ENCODE measurements at regions not wholly inside any gene's neighbourhood (a gene's known extent, or its start where the extent isn't known, plus 50 kb on each side); places are given as distances from the start of the nearest gene placed in this dataset.

- Mint-ChIP-seq H3K4me3 (no peak overlapping the region), H3K27me3 (ENCODE audit: low read depth) (no peaks in the 10 kb centered on the region), H3K9me3 (no peaks in the 10 kb centered on the region), H3K36me3 (ENCODE audit: low read depth) (no peaks in the 10 kb centered on the region), H3K4me1 (ENCODE audit: low read depth) (no peaks in the 10 kb centered on the region), H3K27ac (no peak overlapping the region)
- DNase-seq (ENCODE audit: low spot score), result no peak
Measured at GRCh38 chr10:28913436-28914237, 236.3 kb downstream of the BAMBI start.

GRCh38 chr10:28914701-28915100 is 237.4 kb downstream of the BAMBI start:
- Mint-ChIP-seq H3K27me3 (ENCODE audit: low read depth) (no peaks in the 10 kb centered on the region), H3K27ac (no peak overlapping the region), H3K36me3 (ENCODE audit: low read depth) (no peaks in the 10 kb centered on the region), H3K4me3 (no peak overlapping the region), H3K9me3 (no peaks in the 10 kb centered on the region), H3K4me1 (ENCODE audit: low read depth) (no peaks in the 10 kb centered on the region)
- DNase-seq (ENCODE audit: low spot score), result no peak

- DNase-seq (ENCODE audit: low spot score), result no peak
- no peaks in the 10 kb centered on the region for H3K4me1 Mint-ChIP-seq (ENCODE audit: low read depth)
- no peak overlapping the region for H3K4me3 Mint-ChIP-seq
- H3K9me3 Mint-ChIP-seq, result no peaks in the 10 kb centered on the region
- no peaks in the 10 kb centered on the region for H3K36me3 Mint-ChIP-seq (ENCODE audit: low read depth)
- no peak overlapping the region for H3K27ac Mint-ChIP-seq
- no peaks in the 10 kb centered on the region for H3K27me3 Mint-ChIP-seq (ENCODE audit: low read depth)
Measured at GRCh38 chr10:28915989-28916588, 238.8 kb downstream of the BAMBI start.

GRCh38 chr10:28920091-28920490 is 242.8 kb downstream of the BAMBI start:
- no peak for DNase-seq (ENCODE audit: low spot score)
- peaks cover 2% of the 10 kb centered on the region for H3K27me3 Mint-ChIP-seq (ENCODE audit: low read depth)
- H3K36me3 Mint-ChIP-seq (ENCODE audit: low read depth), result no peaks in the 10 kb centered on the region
- no peak overlapping the region for H3K27ac Mint-ChIP-seq
- H3K4me3 Mint-ChIP-seq, result no peak overlapping the region
- no peaks in the 10 kb centered on the region for H3K9me3 Mint-ChIP-seq
- H3K4me1 Mint-ChIP-seq (ENCODE audit: low read depth), result no peaks in the 10 kb centered on the region

- Mint-ChIP-seq H3K4me3 (no peak overlapping the region), H3K9me3 (no peaks in the 10 kb centered on the region), H3K36me3 (ENCODE audit: low read depth) (no peaks in the 10 kb centered on the region), H3K4me1 (ENCODE audit: low read depth) (no peaks in the 10 kb centered on the region), H3K27me3 (ENCODE audit: low read depth) (peaks cover 8% of the 10 kb centered on the region), H3K27ac (no peak overlapping the region)
- no peak for DNase-seq (ENCODE audit: low spot score)
Measured at GRCh38 chr10:28922127-28922526, 244.8 kb downstream of the BAMBI start.

- DNase-seq (ENCODE audit: low spot score), result no peak
- Mint-ChIP-seq H3K9me3 (no peaks in the 10 kb centered on the region), H3K27ac (no peak overlapping the region), H3K36me3 (ENCODE audit: low read depth) (no peaks in the 10 kb centered on the region), H3K4me3 (no peak overlapping the region), H3K27me3 (ENCODE audit: low read depth) (peaks cover 8% of the 10 kb centered on the region), H3K4me1 (ENCODE audit: low read depth) (no peaks in the 10 kb centered on the region)
Measured at GRCh38 chr10:28922861-28923260, 245.5 kb downstream of the BAMBI start.

GRCh38 chr10:28924717-28925116 is 247.4 kb downstream of the BAMBI start:
- H3K4me1 Mint-ChIP-seq (ENCODE audit: low read depth), result no peaks in the 10 kb centered on the region
- no peaks in the 10 kb centered on the region for H3K9me3 Mint-ChIP-seq
- H3K27me3 Mint-ChIP-seq (ENCODE audit: low read depth), result peaks cover 8% of the 10 kb centered on the region
- H3K4me3 Mint-ChIP-seq, result no peak overlapping the region
- no peaks in the 10 kb centered on the region for H3K36me3 Mint-ChIP-seq (ENCODE audit: low read depth)
- H3K27ac Mint-ChIP-seq, result no peak overlapping the region
- DNase-seq (ENCODE audit: low spot score), result no peak

- Mint-ChIP-seq H3K9me3 (no peaks in the 10 kb centered on the region), H3K27me3 (ENCODE audit: low read depth) (peaks cover 8% of the 10 kb centered on the region), H3K4me3 (no peak overlapping the region), H3K27ac (no peak overlapping the region), H3K4me1 (ENCODE audit: low read depth) (no peaks in the 10 kb centered on the region), H3K36me3 (ENCODE audit: low read depth) (no peaks in the 10 kb centered on the region)
- DNase-seq (ENCODE audit: low spot score), result no peak
Measured at GRCh38 chr10:28925121-28925663, 247.9 kb downstream of the BAMBI start.

- H3K27ac Mint-ChIP-seq, result no peak overlapping the region
- peaks cover 8% of the 10 kb centered on the region for H3K27me3 Mint-ChIP-seq (ENCODE audit: low read depth)
- H3K9me3 Mint-ChIP-seq, result no peaks in the 10 kb centered on the region
Measured at GRCh38 chr10:28926932-28927331, 249.6 kb downstream of the BAMBI start.

GRCh38 chr10:28928484-28928883 is 251.2 kb downstream of the BAMBI start:
- no peaks in the 10 kb centered on the region for H3K4me1 Mint-ChIP-seq (ENCODE audit: low read depth)
- H3K27ac Mint-ChIP-seq, result no peak overlapping the region
- no peaks in the 10 kb centered on the region for H3K9me3 Mint-ChIP-seq
- H3K36me3 Mint-ChIP-seq (ENCODE audit: low read depth), result no peaks in the 10 kb centered on the region
- no peak overlapping the region for H3K4me3 Mint-ChIP-seq
- H3K27me3 Mint-ChIP-seq (ENCODE audit: low read depth), result peaks cover 8% of the 10 kb centered on the region
- DNase-seq (ENCODE audit: low spot score), result no peak

More at GRCh38 chr10:28926932-28927331, 249.6 kb downstream of the BAMBI start:
- Mint-ChIP-seq H3K4me1 (ENCODE audit: low read depth) (no peaks in the 10 kb centered on the region), H3K4me3 (no peak overlapping the region), H3K36me3 (ENCODE audit: low read depth) (no peaks in the 10 kb centered on the region)
- no peak for DNase-seq (ENCODE audit: low spot score)

GRCh38 chr10:28929942-28930341 is 252.6 kb downstream of the BAMBI start:
- no peaks in the 10 kb centered on the region for H3K36me3 Mint-ChIP-seq (ENCODE audit: low read depth)
- H3K9me3 Mint-ChIP-seq, result no peaks in the 10 kb centered on the region
- DNase-seq (ENCODE audit: low spot score), result no peak
- peaks cover 6% of the 10 kb centered on the region for H3K27me3 Mint-ChIP-seq (ENCODE audit: low read depth)
- H3K4me1 Mint-ChIP-seq (ENCODE audit: low read depth), result no peaks in the 10 kb centered on the region
- no peak overlapping the region for H3K27ac Mint-ChIP-seq
- H3K4me3 Mint-ChIP-seq, result no peak overlapping the region

GRCh38 chr10:28930514-28931495 is 253.5 kb downstream of the BAMBI start:
- Mint-ChIP-seq H3K4me3 (no peak overlapping the region), H3K36me3 (ENCODE audit: low read depth) (no peaks in the 10 kb centered on the region), H3K4me1 (ENCODE audit: low read depth) (no peaks in the 10 kb centered on the region), H3K27ac (no peak overlapping the region), H3K9me3 (no peaks in the 10 kb centered on the region), H3K27me3 (ENCODE audit: low read depth) (peaks cover 3% of the 10 kb centered on the region)
- no peak for DNase-seq (ENCODE audit: low spot score)

GRCh38 chr10:28935061-28935460 is 257.7 kb downstream of the BAMBI start:
- Mint-ChIP-seq H3K4me1 (ENCODE audit: low read depth) (no peaks in the 10 kb centered on the region), H3K9me3 (no peaks in the 10 kb centered on the region), H3K27ac (no peak overlapping the region), H3K4me3 (no peak overlapping the region), H3K27me3 (ENCODE audit: low read depth) (no peaks in the 10 kb centered on the region), H3K36me3 (ENCODE audit: low read depth) (no peaks in the 10 kb centered on the region)
- no peak for DNase-seq (ENCODE audit: low spot score)

GRCh38 chr10:28937959-28938358 is 260.6 kb downstream of the BAMBI start:
- H3K9me3 Mint-ChIP-seq, result no peaks in the 10 kb centered on the region
- no peaks in the 10 kb centered on the region for H3K27me3 Mint-ChIP-seq (ENCODE audit: low read depth)
- DNase-seq (ENCODE audit: low spot score), result no peak
- H3K4me3 Mint-ChIP-seq, result no peak overlapping the region
- H3K4me1 Mint-ChIP-seq (ENCODE audit: low read depth), result no peaks in the 10 kb centered on the region
- no peaks in the 10 kb centered on the region for H3K36me3 Mint-ChIP-seq (ENCODE audit: low read depth)
- H3K27ac Mint-ChIP-seq, result no peak overlapping the region

Data from T-helper 2 cell treated with Interferon-gamma antibody and Interleukin-4, amounts not matched to agents 5 μg/mL and 100 μg/mL, for 36 hours (primary cell).